CD1c-positive myeloid dendritic cell (primary cell): ENCODE measurements at regions not wholly inside any gene's neighbourhood (a gene's known extent, or its start where the extent isn't known, plus 50 kb on each side); places are given as distances from the start of the nearest gene placed in this dataset.
"Not testable (repeated sequence)": the region's sequence is repeated elsewhere in the genome, so short reads cannot be mapped to it uniquely, and the experiment has no call there.

ENCODE experiments used
- DNase-seq: peaks from one replicate; pipeline ENCODE4 v3.0.0-alpha.2; 2016; ENCODE audit errors: extremely low spot score

- DNase-seq, result no peak
These were observed 607.4 kb downstream of the MAFB start for GRCh38 chr20:40081653-40082052.

GRCh38 chr20:40080041-40080652 lies 608.9 kb downstream of the MAFB start:
- no peak for DNase-seq

GRCh38 chr20:40073535-40074111 lies 615.4 kb downstream of the MAFB start:
- no peak for DNase-seq

- DNase-seq, result no peak
These were observed 616.1 kb downstream of the MAFB start for GRCh38 chr20:40072907-40073306.

- DNase-seq, result no peak
These were observed 632.9 kb downstream of the MAFB start for GRCh38 chr20:40056171-40056570.

- DNase-seq, result no peak
These were observed 633.3 kb downstream of the MAFB start for GRCh38 chr20:40055711-40056110.

- no peak for DNase-seq
These were observed 634.7 kb downstream of the MAFB start for GRCh38 chr20:40054311-40054710.

GRCh38 chr20:40050596-40050995 lies 638.4 kb downstream of the MAFB start:
- no peak for DNase-seq

GRCh38 chr20:40049854-40050253 lies 639.2 kb downstream of the MAFB start:
- peak; percentile 13 for DNase-seq

- DNase-seq, result no peak
These were observed 642.3 kb downstream of the MAFB start for GRCh38 chr20:40046703-40047102.

- no peak for DNase-seq
These were observed 651.5 kb downstream of the MAFB start for GRCh38 chr20:40037511-40037910.

- DNase-seq, result no peak
These were observed 659.4 kb downstream of the MAFB start for GRCh38 chr20:40029589-40029988.

- DNase-seq, result no peak
These were observed 669.5 kb downstream of the MAFB start for GRCh38 chr20:40019510-40019909.

- DNase-seq, result no peak
These were observed 671.3 kb downstream of the MAFB start for GRCh38 chr20:40017765-40018164.

GRCh38 chr20:40016890-40017289 lies 672.1 kb downstream of the MAFB start:
- DNase-seq, result no peak

GRCh38 chr20:40016392-40016791 lies 672.6 kb downstream of the MAFB start:
- DNase-seq, result no peak

- DNase-seq, result not testable (repeated sequence)
These were observed 677.0 kb downstream of the MAFB start for GRCh38 chr20:40012026-40012425.

- DNase-seq, result no peak
These were observed 678.6 kb downstream of the MAFB start for GRCh38 chr20:40010483-40010882.

GRCh38 chr20:40009542-40009941 lies 679.5 kb downstream of the MAFB start:
- no peak for DNase-seq

GRCh38 chr20:40008177-40008576 lies 680.9 kb downstream of the MAFB start:
- no peak for DNase-seq

- DNase-seq, result no peak
These were observed 682.7 kb downstream of the MAFB start for GRCh38 chr20:40006168-40006860.

GRCh38 chr20:40004092-40004491 lies 684.9 kb downstream of the MAFB start:
- DNase-seq, result not testable (repeated sequence)

GRCh38 chr20:39993742-39994141 lies 695.3 kb downstream of the MAFB start:
- no peak for DNase-seq
